Kasumi-1 (cell line): ENCODE measurements at regions not wholly inside any gene's neighbourhood (a gene's known extent, or its start where the extent isn't known, plus 50 kb on each side); places are given as distances from the start of the nearest gene placed in this dataset.

Source experiments
- DNase-seq, 2 experiments: peaks; one replicate each; lab custom pipeline; 2025; lab: John Stamatoyannopoulos, UW

DNA sequence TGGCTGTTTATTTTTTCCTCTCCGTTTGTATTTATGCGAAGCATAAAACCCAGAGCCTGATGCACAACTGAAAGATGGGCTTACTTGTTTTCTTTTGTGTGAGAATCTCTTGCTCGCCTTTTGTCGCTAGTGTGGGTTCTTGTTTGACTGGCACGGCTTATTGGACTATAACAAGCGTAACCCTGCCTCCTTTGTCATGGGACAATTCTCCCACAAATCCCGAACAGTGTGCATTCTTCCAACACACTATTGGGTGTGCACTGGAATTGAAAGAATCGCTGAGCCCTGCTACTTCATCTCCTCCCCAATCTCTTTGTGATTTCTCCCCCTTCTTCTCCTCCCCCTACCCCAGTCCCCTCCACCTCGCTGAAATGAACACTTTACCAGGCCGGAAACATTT, 110.8 kb downstream of the ZIC5 start:
- no peak for DNase-seq

DNA sequence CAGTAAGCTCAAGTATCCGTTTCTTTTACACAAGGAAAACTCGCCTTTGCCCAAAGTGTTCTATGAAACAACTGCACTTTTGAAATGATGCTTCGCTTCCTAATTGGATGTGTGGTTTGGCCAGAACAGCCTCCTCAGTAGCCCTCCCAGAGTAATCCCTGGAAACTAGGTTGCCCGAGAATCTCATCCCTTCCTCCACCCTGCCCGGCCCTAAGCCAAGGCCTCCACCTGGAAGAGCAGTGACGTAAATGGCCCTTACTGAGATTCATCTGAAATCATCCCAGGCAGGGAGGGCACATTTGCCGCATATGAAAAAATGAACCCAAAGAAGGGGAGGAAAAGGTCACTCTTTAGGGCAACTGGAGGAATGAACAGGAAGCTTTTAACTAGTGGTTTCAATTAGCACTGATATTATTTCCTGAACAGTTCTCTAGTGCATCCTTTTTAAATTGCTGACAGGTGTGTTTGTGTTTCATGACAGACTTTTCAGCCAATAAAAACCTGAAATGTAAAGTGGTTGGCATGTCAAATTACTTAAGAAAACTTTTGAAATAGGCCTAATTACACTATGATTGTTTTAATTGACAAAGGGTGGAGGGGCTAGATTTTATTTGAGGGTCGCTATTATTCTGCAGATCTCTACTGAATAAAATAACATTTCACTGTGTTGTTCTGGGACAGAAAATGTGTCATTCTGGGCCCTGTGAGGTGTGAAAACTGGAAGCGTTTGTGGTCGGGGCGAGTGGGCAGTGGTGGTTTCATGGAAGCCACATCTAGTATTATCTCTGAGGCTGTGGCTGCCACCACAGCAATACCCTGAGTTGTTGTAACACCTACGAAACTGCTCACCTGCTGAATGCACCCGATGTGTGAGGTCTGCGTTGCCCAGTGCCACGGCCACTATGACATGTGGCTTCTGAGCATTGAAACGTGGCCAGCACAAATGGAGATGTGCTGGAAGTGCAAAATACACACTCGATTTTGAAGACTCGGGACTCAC, 112.1 kb downstream of the ZIC5 start:
- no peak for DNase-seq

DNA sequence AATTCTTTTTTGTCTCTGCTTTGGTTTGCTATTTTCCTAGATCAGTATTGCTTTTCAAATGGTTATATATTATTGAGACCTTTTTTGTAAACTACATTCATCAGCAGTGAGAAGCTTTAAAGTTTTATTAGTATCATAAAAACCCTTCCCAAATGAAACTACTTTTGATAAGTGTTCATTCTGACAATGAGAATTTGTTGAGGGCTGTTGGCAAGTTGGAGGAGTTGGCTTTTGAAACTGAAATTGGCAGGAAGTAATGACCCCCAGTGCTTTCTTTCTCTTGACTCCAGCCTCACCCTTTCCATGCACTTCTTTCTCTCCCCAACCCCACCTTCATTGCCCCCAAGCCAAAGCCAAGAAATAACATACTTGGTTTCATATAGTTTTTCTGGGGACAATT, 113.8 kb downstream of the ZIC5 start:
- no peak for DNase-seq

DNA sequence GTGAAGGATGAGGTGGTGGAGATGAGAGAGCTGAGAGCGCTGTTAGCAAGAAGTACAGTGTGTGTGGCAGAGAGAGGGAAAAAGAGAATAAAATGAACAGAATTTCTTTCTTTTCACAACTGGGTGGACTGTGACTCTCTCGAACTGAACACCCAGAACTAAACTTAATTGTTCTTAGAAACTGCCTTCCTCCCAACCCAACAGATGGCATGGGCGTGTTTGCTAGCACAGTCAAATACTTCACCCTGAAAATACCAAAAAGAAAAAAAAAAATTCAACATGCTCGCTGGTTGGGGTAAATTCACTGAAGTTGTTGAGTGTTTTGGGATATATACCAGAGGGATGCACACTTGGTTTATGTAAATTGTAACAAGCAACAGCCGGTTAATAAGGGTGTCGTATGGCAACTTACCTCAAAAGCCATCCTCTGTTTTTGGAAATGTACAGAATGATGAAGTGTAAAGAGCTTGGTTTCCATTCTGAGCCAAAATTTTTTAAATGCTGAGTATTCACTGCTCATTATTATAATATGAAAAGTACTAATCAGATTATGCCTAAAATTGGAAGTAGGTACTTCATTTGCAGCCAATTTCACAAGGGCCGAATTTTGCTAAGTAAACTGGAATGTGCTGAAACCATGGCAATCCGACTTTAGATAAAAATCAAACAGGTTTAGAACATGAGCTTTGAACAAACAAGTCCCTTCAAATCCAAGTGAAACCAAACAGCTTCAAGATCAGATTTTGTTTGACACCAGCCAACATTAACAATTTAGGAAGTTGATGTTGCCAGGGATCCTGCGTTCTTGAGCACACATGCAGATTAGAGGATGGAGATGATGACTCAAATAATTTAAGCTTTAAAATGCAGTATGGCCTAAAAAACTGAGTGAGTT, 115.8 kb downstream of the ZIC5 start:
- no peak for DNase-seq

DNA sequence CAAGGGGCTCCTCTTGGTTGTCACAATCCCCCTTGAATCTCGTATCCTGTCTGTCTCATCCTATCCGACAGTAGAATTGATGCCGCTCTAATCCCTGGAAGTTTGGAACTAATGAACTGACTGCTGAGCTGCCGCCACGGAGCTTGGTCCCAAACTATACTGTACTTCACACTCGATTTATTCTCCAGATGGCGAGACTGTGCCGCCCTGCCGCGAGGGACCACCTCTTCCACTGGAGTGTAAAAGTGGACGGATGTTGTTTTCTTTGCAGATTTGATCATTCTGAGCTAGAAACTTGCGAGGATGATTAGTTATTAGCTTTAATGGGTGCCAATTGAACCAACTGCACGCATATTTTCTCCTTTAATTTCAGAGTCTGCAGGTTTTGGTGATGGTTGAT, 117.2 kb downstream of the ZIC5 start:
- no peak for DNase-seq

DNA sequence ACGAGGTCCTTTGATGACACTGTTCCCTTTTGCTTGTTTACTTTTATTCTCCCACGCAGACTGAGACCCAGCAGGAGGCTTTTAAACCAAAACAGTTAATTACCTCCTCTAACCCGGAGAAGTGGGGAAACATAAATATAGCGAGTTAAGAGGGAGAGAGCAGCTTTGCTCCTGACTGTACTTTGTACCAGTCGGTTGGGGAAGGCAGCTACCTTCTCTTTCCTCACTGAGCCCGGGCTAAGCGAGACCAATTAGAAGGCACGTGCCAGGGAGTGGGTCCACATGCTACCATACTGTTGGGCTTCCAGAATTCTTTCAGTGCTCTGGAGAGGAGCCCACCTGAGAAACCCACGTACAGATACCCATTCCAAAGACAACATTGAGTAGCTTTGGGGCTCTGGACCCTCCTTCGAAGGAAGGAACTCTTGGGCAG, 124.2 kb downstream of the ZIC5 start:
- no peak for DNase-seq

DNA sequence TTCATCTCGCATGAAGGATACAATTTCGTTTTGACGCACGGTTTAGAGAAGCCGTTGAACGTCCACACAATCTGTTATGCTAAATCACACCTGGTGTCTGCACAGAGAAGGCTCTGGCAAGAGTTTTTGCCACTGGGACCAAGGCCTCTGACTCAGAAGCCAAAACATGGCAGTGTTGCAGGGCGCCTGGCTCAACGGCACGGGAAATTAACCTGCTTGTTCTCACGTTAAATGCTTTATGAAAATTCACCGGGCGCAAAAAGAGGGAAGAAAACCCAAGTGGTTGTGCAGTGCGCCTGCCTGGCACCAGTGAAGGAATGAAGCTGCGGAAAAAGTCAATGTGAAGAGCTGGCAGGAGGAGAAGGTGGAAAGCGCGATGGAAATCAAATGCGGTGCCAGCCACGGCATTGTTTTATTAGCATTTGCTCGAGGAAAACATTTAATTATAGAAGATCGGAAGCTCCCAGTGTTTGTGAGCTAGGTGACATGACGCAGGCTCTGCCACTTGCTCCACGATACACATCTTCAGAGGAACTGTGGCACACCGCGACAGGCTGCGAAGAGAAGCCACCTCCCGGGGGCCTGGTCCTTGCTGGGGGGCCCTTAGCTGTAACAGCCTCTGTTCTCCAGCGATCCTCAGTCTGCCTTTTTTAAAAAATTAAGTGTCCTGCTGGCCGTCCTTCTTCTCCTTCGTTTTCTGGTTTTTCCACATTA, 126.2 kb downstream of the ZIC5 start:
- no peak for DNase-seq

DNA sequence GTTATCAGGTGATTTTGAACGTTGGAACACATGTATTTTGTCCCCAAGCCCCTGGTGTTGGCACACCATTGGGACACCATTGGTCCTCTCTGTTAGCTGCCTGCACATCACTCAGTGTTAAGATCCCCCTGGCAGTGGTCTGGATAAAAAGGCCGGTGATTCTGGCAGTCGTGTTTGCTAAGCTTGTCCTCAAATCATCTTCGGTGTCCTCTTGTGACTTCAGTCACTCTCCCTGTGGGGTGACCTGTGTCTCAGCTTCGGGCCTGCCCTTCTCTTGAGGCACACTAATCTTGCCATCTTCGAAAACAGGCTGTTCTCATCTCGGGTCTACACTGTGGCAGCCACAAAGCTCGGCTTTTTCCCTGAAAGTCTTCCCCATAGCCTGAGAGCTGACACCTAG, 127.1 kb downstream of the ZIC5 start:
- DNase-seq, result no peak

DNA sequence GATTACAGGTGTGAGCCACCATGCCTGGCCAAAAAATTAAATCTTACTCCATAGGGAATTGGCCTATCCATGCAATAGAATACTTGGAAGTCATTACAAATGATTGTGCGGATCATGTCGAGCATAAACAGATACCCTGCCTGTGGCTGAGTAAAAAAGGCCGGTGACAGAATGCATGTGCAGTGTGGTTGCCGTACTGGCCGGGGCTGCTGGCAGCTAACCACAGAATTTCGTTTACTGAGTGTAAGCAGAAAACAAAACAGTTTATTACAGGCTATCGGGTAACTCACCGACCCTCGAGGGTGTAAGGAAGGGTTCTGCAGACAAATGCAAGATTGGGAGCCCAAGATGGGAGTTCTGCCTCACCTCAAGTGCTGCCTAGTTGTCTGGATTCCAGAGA, 127.7 kb downstream of the ZIC5 start:
- DNase-seq, result no peak

DNA sequence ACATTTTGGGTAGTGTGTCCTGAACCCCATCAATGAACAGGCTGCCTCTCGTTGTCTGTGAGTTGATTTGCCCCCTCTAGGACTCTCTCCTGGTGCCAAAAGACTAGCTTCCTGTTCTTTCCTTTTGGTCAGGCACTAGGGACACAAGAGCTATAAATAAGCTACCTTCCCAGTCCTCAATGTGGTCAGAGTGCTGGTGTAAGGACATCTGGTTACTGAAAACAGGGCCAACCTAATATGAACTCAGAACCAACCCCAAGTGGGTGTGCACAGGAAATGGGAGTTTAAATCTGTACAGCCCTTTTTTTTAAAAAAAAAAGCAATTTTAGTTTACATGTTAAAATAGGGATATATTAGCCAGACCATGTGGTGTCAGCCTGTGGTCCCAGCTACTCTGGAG, 129.2 kb downstream of the ZIC5 start:
- DNase-seq, result no peak

DNA sequence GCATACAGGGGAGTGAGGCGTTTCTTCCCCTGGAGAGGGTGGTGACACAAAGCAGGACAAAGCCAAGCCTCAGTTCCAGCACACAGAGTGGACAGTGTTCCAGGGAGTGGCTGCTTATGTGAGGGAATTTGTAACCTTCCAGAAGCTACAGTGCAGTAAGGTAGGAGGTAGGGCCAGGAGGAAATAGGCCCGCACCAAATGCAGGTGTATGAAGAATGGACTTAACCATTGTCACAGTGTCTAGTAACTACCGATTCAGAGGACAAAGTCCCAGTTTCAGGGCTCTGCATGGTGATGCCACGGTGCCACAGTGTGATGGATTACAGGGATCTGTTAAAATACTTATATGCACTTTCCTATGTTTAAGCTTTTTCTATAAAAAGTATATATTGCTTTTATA, 135.3 kb downstream of the ZIC5 start:
- no peak for DNase-seq

DNA sequence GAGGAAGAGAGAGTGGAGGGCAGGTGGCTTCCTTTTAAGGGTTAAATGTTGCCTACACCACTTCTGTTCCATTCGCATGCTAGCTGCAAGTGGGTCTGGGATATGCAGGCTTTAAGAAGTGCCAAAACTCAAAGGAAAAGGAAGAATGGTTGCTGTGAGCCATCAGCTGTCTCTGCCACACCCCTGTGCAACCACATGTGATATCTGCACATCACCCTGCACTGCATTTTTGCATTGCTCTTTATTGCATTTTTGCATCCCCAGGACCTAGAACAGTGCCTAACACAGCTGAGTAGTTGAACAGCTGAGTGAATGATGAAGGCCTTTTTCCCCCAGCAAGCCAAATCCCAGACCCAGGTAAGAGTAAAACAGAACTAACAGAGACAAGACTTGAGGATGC, 136.1 kb downstream of the ZIC5 start:
- DNase-seq, result no peak

DNA sequence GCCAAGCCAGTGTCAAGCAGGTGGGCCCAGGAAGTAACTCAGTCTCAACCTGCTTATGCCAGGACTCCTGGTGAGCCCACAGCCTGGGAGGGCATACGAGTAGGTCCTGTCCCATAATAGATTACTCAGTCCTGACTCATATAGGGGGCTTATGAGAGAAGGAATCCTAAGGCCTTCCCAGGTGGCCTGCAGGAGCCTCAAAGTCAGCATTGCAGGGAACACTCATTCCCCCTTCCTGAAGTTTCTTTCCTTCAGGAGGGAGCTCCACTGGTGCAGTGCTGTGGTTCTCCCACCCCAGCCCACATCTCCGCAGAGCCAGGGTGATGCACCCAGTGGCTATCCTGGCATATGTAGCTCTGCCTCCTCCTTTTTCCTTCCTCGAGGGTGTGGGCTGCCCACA, 137.3 kb downstream of the ZIC5 start:
- no peak for DNase-seq

DNA sequence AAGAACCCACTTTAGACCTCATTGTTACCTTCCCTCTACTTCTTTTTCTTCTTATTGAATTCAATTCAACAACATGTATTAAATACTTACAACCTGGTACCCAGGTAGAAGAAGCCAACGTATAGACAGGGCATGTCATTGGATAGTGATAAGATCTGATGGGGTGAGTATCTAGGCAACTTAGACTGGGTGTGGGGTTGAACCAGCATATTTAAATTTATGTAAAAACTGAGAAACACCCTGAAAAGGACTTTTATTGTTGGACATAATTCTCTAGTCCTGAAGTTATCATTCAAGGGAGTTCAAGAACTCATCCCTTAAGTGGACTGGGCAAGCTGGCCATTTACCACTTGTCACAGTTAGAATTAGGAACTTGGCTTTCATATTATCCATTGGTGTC, 139.2 kb downstream of the ZIC5 start:
- no peak for DNase-seq

DNA sequence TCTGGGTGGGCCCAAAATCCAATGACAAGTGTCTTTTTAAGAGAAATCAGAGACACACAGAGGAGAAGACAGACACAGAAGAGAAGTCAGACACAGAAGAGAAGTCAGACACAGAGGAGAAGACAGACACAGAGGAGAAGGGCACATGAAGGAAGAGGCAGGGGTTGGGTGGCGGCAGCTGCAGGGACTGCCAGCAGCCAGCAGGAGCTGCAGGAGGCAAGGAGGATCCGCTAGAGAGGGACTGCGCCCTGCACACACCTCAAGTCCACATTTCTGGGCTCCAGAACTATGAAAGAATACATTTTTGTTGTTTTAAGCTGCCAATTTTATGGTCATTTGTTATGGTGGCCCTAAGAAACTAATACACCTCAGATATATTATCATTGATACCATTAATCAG, 140.6 kb downstream of the ZIC5 start:
- no peak for DNase-seq

DNA sequence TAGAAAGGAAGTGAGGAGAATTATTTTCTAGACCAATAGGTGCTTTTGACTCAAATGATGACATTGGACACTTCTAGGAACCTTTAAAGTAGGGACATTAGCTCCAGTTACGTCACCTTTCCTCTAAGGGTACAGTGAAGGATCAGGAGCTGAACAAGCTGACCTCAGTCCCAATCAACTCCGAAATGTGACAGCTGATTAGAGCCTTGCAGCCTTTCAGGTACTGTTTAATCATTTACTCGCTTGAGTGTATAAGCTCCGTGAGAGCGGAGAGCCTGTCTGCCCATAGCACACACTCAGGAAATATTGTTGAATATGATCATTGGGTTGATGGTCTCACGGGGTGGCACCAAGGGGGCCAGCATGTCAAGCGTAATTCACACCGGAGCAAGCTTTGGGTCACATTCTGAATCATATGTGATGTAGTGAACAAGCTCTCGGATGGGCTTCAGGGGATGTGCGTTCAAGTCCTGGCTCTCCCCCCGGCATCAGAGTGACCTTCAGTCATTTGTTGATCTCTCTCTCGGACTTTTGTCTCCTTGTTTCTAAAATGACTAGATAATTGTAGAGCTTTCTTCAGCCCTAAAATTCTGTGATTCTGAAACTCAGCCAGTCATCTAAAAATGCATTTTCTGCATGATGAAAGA, 141.9 kb downstream of the ZIC5 start:
- DNase-seq, result no peak

DNA sequence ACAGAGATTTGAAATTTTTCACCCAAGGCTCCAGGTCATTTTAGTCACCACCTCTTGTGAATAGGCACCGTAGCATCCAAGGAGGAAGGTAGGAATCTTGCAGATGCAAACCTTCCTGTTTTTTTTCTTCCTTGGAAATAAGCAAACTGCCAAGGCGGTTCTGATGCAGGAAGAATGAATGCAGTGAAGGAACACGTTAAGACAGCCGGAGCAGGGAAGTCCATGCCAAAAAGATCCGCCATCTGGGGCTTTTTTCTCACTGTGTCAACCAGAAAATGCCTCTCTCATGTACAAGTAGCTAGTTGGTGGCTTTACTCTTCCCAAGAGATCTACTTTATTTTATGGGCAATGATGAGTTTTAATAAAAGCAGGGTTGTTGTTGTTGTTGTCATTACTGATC, 142.4 kb downstream of the ZIC5 start:
- DNase-seq, result no peak

DNA sequence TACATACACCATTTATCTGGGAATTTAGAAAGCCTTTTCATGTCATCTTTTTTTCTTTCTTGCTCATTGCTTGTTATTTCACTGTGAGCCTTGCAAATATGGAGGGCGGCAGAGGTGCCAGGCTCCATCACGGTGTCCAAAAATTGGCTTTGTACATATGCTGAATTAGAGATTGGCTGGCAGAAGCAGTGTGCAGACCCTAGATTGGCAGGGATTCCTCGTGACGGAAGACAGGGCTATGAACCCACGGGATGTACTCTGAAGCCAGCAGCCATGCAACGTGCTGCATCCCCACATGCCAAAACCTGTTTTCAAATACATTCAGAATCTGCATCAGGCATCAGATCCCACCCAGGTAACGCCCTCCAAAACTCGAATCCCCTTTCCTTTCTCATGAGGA, 142.8 kb downstream of the ZIC5 start:
- DNase-seq, result no peak

DNA sequence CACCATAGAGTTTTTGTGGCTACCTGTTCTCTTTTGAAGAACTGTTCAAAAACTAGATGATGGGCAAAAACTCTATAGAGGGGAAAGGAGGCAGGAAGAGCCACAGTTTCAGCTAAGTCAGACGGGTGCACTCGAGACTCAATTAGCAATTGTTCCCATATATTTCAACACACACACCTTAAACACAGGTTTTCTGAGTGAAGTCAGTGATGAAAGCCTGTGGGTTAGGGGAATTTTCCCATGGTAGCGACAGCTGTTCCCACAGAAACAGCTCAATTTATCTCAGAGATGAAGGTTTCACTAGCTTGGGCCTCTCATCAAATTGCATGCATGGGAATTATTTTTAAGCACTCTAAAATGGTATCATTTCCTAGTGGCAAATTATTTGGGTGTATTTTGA, 143.4 kb downstream of the ZIC5 start:
- no peak for DNase-seq

DNA sequence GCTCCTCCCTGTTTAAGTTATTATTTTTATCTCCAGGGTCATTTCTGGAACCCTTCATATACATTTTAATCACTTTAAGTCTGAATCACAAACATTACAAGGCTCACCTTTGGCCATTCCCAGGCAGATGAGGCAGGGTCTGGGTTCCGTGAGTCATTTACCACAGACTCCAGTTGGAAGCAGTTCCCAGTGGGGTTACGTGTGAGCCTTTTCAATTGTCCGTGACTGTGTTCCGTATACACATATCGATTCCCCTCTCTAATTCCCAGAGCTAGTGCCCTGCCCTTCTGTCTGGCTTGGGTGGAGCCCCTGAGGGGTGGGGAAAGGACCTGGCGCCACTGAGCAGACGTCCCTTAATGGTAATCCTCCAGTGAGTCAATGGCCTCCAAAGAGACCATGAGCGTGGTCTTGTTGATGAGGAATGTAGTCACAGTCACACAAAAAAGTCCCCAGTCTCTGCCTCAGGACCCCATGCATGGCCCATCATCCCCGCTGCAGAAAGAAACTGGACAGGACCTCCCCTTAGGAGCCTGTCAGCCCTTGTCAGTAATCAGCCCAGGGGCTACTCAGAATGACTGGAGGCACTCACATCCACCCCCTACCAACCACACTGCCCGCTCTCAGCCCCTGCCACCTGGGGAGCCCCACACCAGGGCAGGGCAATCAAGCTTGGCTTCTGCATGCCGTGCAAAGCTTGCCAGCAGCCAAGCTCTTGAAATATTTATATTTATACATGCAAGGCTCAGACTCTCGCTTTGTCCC, 144.4 kb downstream of the ZIC5 start:
- DNase-seq, result no peak

DNA sequence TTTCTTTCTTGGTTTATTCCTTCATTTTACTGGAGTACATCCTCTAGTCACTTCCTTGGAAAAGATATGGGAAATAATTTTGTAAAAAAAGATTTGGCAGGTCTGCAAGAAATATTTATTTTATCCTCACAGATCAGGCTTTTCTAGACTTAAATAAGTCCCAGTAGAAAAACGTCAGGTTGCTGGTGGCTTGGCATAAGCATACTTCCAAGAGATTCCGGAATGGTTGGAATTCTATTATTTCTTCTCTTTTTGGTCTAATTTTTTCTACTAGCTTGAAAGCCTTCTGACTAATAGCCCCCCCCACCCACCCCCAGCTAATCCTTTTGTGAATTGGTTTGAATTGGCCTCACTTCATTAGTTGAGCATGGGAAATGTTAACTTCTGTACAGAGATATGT, 147.6 kb downstream of the ZIC5 start:
- DNase-seq, result no peak
